HG03064 (cell line): ENCODE measurements at regions not wholly inside any gene's neighbourhood (a gene's known extent, or its start where the extent isn't known, plus 50 kb on each side); places are given as distances from the start of the nearest gene placed in this dataset.
A peak's percentile ranks its signal among the peaks of the same experiment; 100 is the strongest.

ENCODE experiments used
- ATAC-seq: cut with Tn5 transposase; IDR thresholded peaks from one replicate; pipeline ENCODE4 v1.9.1; 2021; ENCODE audit warnings: low read depth; ENCODE audit not compliant: unreplicated experiment

DNA sequence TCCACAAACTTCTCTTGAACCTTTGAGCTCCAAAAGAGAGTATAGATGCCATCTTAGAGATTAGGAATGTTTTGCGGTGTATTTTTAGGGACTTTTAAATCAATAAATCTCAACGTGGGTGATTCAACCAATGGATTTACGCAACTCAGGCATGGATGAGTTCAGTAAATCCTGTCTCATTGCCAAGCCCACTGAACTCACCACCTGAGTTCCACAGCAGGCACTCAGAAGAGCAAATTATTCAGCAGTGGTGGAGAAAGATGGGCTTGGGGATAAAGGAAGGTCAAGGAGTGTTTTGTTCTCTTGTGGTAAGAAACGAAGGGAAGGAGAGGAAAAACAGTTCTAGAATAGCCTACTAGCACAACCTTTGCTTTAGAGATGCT is 68.7 kb upstream of the HMGA2 start:
- no peak for ATAC-seq

DNA sequence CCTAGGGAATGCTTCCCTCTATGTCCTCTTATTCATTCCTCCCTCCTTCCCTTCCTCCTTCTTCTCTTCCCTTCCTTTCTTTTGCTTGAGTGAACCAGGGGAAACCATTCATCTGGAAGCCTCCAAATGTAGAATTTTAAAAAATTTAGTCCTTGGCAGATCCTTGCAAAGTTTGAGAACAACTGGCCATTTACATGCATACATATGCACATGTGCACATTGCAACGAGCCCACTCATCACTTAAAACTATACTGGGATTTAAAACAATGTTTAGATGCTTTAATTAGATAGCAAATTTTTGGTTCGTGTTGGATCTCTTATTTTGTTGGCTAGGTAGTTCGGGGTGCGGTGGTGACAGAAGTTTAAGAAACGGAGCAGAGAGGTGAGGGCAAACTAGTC is 68.0 kb upstream of the HMGA2 start:
- no peak for ATAC-seq

DNA sequence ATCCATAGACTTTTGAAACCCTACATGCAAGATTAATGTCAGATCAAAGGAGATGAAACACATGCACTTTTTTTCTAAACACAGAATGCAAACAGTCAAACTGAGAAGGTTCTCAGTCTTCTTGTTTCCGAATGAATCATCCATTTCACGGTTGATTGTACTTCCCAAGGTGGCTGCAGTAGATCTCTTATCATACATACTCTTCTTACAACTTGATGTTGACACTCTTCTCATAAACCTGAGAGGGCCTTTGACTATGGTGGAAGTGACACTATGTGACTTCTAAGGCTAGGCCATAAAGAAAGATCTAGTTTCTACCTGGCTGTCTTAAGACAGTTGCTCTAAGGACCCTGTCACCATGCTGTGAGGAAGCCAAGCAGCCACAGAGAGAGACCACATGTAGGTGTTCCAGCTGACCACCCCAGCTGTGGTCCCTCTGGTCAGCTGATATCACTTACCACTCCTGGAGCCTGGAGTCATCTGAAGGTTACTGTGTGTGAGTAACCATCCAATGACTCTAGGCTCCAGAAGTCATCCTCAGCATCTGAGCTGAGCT is 67.2 kb upstream of the HMGA2 start:
- ATAC-seq = peak; percentile 95

DNA sequence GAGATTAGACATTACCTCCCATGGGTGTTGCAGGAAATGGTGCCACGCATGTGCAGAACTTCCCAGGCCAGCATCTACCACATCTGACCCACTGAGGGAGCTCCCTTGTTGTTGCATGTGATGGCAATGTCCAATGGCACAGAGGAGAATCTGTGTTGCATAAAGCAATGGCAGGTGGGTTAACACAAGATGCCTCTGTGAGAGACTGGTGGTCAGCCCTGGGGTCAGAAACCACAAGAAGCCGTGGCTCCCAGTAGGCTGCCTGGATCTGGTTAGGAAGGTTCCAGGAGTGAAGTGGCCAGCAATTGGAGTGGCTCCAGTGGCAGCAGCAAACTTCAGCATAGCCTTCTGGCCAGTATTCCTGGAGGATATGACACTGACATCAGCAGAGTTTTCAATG is 65.9 kb upstream of the HMGA2 start:
- no peak for ATAC-seq

DNA sequence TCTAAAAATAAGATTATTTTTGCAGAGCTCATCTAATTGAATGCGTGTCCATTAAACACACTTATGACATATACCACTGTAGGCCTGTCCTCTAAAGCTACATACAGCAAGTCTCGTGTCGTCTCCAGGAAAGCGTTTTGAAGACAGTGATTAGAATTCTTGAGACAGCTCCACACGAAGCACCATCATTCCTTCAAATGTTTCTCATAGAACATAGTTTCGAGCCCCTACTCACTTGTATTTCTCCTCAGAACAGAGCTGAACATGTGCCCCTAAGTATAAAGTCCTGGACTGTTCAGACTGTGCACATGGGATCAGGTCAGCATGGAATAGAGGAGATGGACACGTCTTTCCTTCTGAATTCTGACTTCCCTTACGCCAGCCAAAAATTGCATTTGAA is 64.5 kb upstream of the HMGA2 start:
- no peak for ATAC-seq

DNA sequence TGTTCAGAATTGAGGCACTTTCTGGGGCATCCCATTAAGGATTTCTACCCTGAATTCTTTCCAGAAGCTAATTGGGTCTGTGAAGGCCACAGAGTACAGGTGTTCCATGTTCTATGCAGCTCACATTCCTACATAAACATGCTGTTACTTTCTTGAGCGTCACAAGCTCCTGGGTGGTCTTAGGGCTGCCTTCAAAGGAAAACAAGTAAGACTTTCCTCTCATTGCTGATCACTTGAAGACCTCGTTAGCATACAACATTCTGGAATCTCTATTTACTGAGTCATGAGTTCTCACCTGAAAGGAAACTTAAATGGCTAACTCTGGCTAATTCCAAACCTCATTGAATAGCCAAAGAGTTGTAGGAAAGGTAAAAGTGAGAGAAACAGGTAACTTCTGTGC is 63.0 kb upstream of the HMGA2 start:
- no peak for ATAC-seq

GRCh38 chr12:65764325-65764724 is 60.0 kb upstream of the HMGA2 start:
- no peak for ATAC-seq

GRCh38 chr12:65765436-65765813 is 58.9 kb upstream of the HMGA2 start:
- ATAC-seq = no peak

- ATAC-seq = no peak
These were observed 54.4 kb upstream of the HMGA2 start for GRCh38 chr12:65769880-65770279.
